Smooth muscle cell (in vitro differentiated cells): ENCODE measurements at regions not wholly inside any gene's neighbourhood (a gene's known extent, or its start where the extent isn't known, plus 50 kb on each side); places are given as distances from the start of the nearest gene placed in this dataset.

Experiments
- DNase-seq: peaks from one replicate; lab custom pipeline; 2025; ENCODE audit not compliant: unreplicated experiment; lab: John Stamatoyannopoulos, UW
- H2AFZ ChIP-seq: fragments of 200-600 bp; sonication (generic); 2 replicates; pipeline ENCODE4 v1.6.0; 2016; ENCODE audit warnings: antibody characterized with exemption, low read depth, mild to moderate bottlenecking
- H3F3A ChIP-seq: fragments of 200-600 bp; sonication (generic); 2 replicates; pipeline ENCODE4 v1.6.0; 2017; ENCODE audit warnings: antibody characterized with exemption, low read depth
- H3K27ac ChIP-seq: fragments of 200-600 bp; sonication (generic); 2 replicates; pipeline ENCODE4 v1.5.1; 2016; ENCODE audit warnings: low read depth, mild to moderate bottlenecking
- H3K27me3 ChIP-seq: fragments of 200-600 bp; sonication (generic); 2 replicates; pipeline ENCODE4 v1.6.1; 2016; ENCODE audit warnings: low read depth, mild to moderate bottlenecking
- H3K36me3 ChIP-seq: fragments of 200-600 bp; sonication (generic); 2 replicates; pipeline ENCODE4 v1.5.1; 2016; ENCODE audit warnings: low read depth
- H3K4me1 ChIP-seq: fragments of 200-600 bp; sonication (generic); 2 replicates; pipeline ENCODE4 v1.5.1; 2016; ENCODE audit warnings: low read depth
- H3K4me2 ChIP-seq: fragments of 200-600 bp; sonication (generic); 2 replicates; pipeline ENCODE4 v1.6.0; 2016; ENCODE audit warnings: mild to moderate bottlenecking
- H3K4me3 ChIP-seq: fragments of 200-600 bp; sonication (generic); 2 replicates; pipeline ENCODE4 v1.5.1; 2016; ENCODE audit warnings: mild to moderate bottlenecking
- H3K79me2 ChIP-seq: fragments of 200-600 bp; sonication (generic); 2 replicates; pipeline ENCODE4 v1.6.0; 2016; ENCODE audit warnings: low read depth, mild to moderate bottlenecking
- H3K9ac ChIP-seq: fragments of 200-600 bp; sonication (generic); 2 replicates; pipeline ENCODE4 v1.6.0; 2016; ENCODE audit warnings: low read depth
- H3K9me3 ChIP-seq: fragments of 200-600 bp; sonication (generic); replicated peaks from 2 replicates; pipeline ENCODE4 v1.5.1; 2016; ENCODE audit warnings: low read depth
- H4K20me1 ChIP-seq: fragments of 200-600 bp; sonication (generic); 2 replicates; pipeline ENCODE4 v1.6.0; 2016; ENCODE audit warnings: low read depth
- CTCF ChIP-seq: fragments of 200-600 bp; sonication (generic); IDR thresholded peaks from 2 replicates; pipeline ENCODE4 v1.5.1; 2017; ENCODE audit warnings: borderline replicate concordance, mild to moderate bottlenecking, antibody characterized with exemption; ENCODE audit not compliant: insufficient read depth, poor library complexity, severe bottlenecking
- WGBS: methylation state at CpG from one replicate; pipeline ENCODE4 v1.1.7; 2016; ENCODE audit warnings: low lambda C conversion rate; 5-methylcytosine and 5-hydroxymethylcytosine counted together

GRCh38 chr6:137687818-137688217, 179.2 kb upstream of the TNFAIP3 start:
- WGBS, result 78% methylated on average over 3 of the region's 3 CpGs
- Histone ChIP-seq H3K36me3 (no peaks in the 10 kb centered on the region), H3K4me1 (no peaks in the 10 kb centered on the region), H3K4me3 (no peak overlapping the region), H3K9ac (no peak overlapping the region), H2AFZ (no peak overlapping the region), H3K9me3 (no peaks in the 10 kb centered on the region), H3K79me2 (no peaks in the 10 kb centered on the region), H3K4me2 (no peak overlapping the region), H3K27me3 (no peaks in the 10 kb centered on the region), H3K27ac (peak overlapping the region; percentile 18), H3F3A (no peaks in the 10 kb centered on the region), H4K20me1 (no peaks in the 10 kb centered on the region)
- no peak for DNase-seq
- no peak for TF ChIP-seq CTCF

- DNase-seq, result no peak
- Histone ChIP-seq H3K9me3 (no peaks in the 10 kb centered on the region), H3K27me3 (no peaks in the 10 kb centered on the region), H3K79me2 (no peaks in the 10 kb centered on the region), H2AFZ (no peak overlapping the region), H3K4me2 (no peak overlapping the region), H3K36me3 (no peaks in the 10 kb centered on the region), H3K9ac (no peak overlapping the region), H3K4me3 (no peak overlapping the region), H3F3A (no peaks in the 10 kb centered on the region), H3K27ac (peak overlapping the region; percentile 18), H4K20me1 (no peaks in the 10 kb centered on the region), H3K4me1 (no peaks in the 10 kb centered on the region)
- no peak for TF ChIP-seq CTCF
These were observed 178.7 kb upstream of the TNFAIP3 start for GRCh38 chr6:137688230-137688971.

- Histone ChIP-seq H3F3A (no peaks in the 10 kb centered on the region), H3K27me3 (no peaks in the 10 kb centered on the region), H3K27ac (no peak overlapping the region), H3K36me3 (no peaks in the 10 kb centered on the region), H3K79me2 (no peaks in the 10 kb centered on the region), H3K9me3 (no peaks in the 10 kb centered on the region), H3K4me1 (no peaks in the 10 kb centered on the region), H3K4me3 (no peak overlapping the region), H2AFZ (no peak overlapping the region), H3K9ac (no peak overlapping the region), H3K4me2 (no peak overlapping the region), H4K20me1 (no peaks in the 10 kb centered on the region)
- no peak for DNase-seq
- TF ChIP-seq CTCF, result no peak
- WGBS, result 79% methylated on average over 4 of the region's 4 CpGs
These were observed 177.7 kb upstream of the TNFAIP3 start for GRCh38 chr6:137689377-137689776.

- Histone ChIP-seq H3K9ac (no peak overlapping the region), H2AFZ (no peak overlapping the region), H3K4me1 (no peaks in the 10 kb centered on the region)
These were observed 177.0 kb upstream of the TNFAIP3 start for GRCh38 chr6:137690034-137690433.

More at GRCh38 chr6:137690034-137690433, 177.0 kb upstream of the TNFAIP3 start:
- Histone ChIP-seq H3K27ac (no peak overlapping the region), H3F3A (no peaks in the 10 kb centered on the region), H3K4me3 (no peak overlapping the region), H3K9me3 (no peaks in the 10 kb centered on the region), H3K79me2 (no peaks in the 10 kb centered on the region), H3K27me3 (no peaks in the 10 kb centered on the region), H3K4me2 (no peak overlapping the region), H3K36me3 (no peaks in the 10 kb centered on the region), H4K20me1 (no peaks in the 10 kb centered on the region)
- TF ChIP-seq CTCF, result no peak
- no peak for DNase-seq
